HG03342 (cell line): ENCODE measurements at regions not wholly inside any gene's neighbourhood (a gene's known extent, or its start where the extent isn't known, plus 50 kb on each side); places are given as distances from the start of the nearest gene placed in this dataset.

ENCODE experiments used
- ATAC-seq: cut with Tn5 transposase; IDR thresholded peaks from one replicate; pipeline ENCODE4 v1.9.1; 2021; ENCODE audit warnings: mild to moderate bottlenecking, moderate library complexity; ENCODE audit not compliant: unreplicated experiment

DNA sequence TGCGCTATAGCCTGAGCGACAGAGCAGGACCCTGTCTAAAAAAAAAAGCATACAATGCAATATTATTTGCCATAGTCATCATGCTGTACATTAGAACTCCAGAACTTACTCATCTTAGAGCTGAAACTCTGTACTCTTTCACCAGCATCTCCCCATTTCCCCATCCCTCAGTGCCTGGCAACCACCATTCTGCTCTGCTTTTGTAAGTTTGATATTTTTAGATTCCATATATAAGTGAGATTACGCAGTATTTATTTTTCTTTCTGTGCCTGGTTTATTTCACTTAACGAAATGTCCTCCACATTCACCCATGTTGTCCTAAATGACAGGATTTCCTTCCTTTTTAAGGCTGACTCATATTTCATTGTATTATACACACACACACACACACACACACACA lies 121.8 kb downstream of the BBS10 start:
- no peak for ATAC-seq

DNA sequence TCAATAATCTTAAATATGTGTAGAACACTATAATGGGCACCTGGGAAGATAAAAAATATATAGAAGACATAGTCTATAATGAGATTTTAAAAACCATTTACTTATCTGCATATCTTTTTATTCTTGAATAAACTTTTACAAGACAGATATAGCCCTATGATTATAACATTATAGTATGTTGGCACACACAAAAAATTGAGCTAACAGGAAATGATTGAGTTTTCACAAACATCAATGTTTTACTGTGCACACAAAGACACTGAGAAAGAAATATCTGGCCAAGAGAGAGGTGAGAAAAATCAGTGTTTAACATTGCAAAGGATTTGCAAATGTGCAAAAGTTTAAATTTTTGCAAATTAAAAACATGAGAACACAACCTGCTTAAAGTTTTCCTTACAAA lies 124.3 kb downstream of the BBS10 start:
- no peak for ATAC-seq

DNA sequence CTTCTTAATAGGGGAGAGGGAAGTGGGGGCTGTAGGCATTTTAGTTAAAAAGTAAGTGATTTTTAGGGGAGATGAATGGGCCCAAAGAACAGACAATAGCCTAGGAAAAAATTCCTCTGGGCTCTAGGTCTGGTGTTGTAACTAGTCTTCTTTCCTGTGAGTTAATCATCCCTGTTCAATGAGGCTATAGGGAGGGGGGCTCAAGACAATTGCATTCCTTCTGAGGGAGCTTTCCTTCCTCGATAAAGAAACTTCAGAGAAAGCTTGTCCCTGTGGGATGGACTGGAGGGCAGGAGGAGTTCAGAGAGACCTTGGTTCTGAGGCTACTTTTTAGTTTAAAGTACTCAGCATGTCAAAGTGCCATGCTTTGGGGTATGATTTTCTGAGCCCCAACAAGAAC lies 127.2 kb downstream of the BBS10 start:
- ATAC-seq: no peak

DNA sequence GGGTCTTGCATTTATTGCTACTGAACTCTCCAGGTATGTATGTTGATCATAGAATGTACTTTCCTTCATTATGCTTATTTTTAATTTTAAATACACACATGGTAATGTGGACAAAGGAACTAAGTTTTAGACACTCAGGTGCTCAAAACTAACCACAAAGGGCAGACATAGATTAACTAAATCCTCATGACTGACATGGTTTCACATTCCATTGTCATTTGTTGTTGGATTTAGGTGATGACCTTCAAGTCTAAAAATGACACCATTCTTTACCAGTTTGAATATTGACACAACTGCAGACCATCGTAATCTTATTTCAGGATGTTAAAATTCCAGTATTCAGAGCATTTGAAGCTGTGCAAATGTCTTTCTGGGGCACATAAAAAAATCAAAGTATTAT lies 128.4 kb downstream of the BBS10 start:
- ATAC-seq: no peak

DNA sequence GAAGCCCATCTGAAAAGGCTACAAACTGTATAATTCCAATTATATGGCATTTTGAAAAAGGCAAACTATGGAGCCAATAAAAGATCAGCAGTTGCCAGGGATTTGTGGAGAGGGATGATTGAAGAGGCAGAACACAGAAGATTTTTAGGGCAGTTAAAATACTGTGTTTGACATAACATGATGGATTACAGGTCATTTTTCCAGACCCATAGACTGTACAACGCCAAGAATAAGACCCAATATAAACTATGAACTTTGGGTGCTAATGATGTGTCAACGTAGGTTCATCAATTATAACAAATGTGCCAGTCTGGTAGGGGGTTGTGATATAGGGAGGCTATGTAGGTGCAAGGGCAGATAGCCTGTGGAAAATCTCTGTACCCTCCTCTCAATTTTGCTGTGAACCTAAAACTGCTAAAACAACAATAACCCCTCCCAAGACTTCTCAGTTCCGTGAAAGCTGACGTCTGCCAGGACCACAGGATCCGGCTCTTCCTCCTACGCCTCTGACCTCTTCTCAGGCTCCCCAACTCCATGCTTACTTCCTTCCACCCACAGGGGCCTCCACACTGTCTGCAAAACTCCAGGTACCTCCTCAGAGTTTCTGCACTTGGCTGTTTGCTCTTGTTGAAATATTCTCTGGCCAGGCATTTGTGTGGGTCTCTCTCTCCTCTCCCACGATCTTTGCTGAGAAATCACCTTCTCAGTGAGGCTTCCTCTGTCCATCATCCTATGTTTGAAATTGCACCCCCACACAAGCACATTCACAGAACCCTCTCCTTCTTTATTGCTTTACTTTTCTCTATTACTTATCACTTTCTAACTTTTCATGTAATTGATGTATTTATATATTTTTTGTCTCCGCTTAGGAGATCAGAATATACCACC lies 131.4 kb downstream of the BBS10 start:
- no peak for ATAC-seq

DNA sequence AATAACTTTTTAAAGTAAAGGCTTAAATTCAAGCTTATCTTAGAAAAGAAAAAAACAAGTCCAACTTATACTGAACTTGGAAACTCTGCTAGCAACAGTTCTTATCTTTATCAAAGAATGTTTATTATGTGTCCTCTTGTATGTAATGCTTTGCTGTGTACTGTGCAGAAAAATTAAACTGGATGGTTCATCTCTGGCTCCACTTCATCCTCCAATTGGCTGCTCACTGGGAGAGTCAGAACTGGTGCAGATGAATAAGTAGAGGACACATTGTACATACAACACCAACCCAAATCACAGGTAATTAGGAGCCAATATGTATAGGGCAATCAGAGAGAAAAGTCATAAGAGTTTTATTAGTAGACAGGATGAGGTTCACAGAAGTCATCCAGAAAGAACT lies 123.6 kb upstream of the NAP1L1 start:
- no peak for ATAC-seq

DNA sequence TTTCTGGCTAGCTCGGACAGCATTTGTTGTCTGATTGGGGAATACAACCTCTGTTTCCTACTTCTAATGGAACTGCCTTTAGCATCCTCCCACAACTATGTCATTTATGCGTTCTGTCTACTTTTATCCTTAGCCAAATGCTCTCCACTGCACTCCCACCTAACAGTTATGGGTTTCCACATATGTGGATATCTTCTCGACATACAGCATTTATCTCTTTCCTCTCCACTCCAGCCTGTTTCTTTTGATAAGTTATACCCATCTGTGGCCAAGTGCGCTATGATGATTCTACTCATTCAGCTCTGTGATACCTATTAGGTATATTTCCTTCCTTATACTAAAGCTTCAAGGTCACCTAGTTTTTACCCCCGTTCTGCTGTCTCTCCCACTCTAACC lies 122.2 kb upstream of the NAP1L1 start:
- no peak for ATAC-seq

GRCh38 chr12:76206039-76206676 lies 121.7 kb upstream of the NAP1L1 start:
- no peak for ATAC-seq

DNA sequence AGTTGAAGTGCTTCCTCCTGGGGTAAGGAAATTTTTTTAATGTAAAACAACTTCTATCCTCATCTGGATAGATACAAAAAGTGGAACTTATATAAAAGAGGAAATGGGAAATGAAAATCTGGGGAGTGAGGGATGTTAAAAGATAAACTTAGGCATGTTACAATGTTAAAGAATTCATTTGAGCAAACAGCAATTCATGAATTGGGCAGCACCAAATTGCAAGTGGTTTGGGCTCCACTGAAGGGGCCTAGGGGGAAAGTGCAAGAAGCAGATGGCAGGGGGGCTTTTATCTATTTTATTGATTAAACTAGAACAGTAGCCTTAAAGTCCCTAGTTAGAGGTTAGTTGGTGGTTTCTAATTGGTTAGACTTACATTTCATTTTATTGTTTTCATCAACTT lies 118.1 kb upstream of the NAP1L1 start:
- ATAC-seq: no peak

DNA sequence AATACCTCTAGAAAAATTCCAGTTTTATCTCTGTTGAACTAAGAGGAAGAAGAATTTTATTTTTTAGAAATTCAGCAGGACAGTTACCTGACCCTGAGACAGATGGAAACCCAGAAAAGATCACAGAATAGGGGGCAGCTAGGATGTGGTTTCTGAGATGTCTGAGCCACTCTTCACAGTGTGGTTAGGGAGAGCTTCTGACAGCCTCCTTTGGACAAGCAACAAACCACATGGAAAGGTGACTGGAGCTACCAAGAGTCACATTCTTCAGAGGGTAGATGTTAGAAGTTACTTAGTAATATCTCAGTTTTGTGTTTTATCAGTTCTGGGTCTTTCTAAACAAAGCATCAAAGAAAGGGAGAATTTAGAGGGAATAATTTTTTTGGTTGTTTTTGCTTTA lies 117.3 kb upstream of the NAP1L1 start:
- no peak for ATAC-seq

DNA sequence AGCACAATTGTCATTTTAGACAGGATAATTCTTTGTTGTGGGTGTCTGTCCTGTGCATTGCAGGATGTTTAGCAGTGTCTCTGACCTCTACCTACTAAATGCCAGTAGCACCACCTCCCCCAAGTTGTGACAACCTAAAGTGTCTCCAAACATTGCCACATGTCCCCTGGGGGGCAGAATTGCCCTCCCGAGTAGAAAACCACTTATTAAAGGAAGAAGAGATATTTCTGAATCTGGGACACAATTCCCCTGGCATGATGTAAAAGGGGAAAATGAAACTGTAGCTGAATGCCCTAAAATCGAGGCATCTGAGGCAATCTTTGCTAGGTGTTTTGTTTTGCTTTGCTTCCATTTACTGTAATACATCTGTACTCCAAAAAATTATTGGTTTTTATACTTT lies 116.8 kb upstream of the NAP1L1 start:
- ATAC-seq: no peak

GRCh38 chr12:76199808-76200207 lies 115.3 kb upstream of the NAP1L1 start:
- no peak for ATAC-seq

GRCh38 chr12:76198839-76199238 lies 114.4 kb upstream of the NAP1L1 start:
- no peak for ATAC-seq

GRCh38 chr12:76197283-76197682 lies 112.8 kb upstream of the NAP1L1 start:
- ATAC-seq: no peak

- ATAC-seq: no peak
These were observed 111.4 kb upstream of the NAP1L1 start for GRCh38 chr12:76195920-76196319.

DNA sequence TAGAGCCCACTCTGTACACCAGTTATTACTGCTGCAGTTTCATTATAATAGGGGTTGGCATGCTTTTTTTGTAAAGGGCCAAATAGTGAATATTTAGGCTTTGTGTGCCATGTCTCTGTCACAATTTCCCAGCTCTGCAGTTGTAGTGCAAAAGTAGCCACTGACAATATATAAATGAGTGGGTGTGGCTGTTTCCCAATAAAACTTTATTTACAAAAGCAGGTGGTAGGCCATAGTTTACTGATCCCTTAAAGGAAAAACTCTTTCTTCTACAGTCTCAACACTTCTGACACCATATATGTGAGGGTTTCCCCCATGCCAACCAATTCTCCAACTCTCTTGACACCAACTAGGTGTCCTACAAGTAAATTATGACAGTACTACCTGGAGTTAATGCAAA lies 110.2 kb upstream of the NAP1L1 start:
- ATAC-seq: no peak

GRCh38 chr12:76193961-76194360 lies 109.5 kb upstream of the NAP1L1 start:
- no peak for ATAC-seq

- no peak for ATAC-seq
These were observed 107.9 kb upstream of the NAP1L1 start for GRCh38 chr12:76192416-76192815.

DNA sequence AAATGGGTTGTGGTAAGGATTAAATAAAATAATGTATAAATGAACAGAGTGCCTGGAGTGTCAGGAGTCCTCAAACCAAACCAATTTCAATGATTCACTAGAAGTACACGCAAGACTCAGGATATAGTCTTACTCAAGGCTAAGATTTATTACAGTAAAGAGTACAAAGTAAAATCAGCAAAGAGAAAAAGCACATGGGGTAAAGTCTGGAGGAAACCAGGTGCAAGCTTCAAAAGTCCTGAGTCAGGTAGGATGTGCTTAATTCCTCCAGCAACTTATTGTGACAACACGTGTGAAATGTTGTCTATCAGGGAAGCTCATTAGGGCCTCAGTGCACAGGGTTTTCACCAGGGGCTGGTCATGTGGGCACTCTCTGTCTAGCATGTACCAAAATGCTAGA lies 105.8 kb upstream of the NAP1L1 start:
- ATAC-seq: no peak

- ATAC-seq: no peak
These were observed 105.4 kb upstream of the NAP1L1 start for GRCh38 chr12:76189851-76190250.

DNA sequence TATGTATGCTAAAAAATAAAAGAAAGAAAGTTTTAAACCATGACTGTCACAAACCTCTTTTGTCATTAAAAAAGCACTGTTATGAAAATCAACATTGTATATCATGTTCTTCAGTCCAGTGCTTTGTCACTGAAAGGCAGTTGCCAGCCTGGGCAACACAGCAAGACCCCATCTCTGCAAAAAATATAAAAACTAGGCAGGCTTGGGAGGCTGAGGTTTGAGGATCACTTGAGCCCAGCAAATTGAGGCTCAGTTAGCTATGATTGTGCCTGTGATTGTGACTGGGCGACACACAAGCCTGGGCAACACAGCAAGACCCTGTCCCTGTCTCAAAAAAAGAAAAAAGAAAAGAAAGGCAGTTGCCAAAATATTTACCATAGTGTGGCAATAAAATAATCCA lies 102.7 kb upstream of the NAP1L1 start:
- ATAC-seq: no peak

DNA sequence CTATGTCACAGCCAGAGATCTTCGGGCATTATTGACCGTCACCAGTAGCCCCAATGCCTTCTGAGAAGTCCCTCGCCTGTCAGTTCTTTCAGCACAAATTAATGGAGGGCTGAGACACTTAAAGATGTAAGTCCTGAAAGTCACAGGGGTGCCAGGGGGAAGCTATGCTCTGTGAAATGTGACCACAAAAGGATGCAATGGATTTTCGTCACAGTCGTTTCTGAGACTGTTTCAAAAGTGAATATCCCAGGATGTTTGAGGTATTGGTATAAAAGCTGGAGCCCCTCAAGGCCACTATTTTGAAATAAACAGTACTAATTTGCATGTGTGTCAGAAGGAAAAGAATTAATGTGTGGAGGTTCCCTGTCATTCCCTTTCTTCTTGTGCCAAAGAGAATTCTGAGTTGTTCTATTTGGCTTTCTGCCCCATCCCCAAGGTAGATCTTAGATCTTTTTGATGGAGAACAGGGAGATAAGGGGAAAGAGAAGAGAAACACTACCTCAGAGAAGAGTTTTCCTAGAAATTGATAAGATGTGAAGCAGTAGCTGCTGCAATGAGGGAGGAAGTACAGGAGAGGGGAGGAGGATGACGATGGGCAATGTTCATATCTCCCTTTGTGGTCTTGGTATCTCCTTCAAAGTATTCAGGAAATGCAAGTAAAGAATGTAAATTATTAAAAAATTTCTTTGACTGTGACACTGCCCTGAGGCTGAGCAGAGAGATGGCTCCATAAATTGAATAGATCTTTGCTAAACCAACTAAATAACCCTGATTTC lies 101.8 kb upstream of the NAP1L1 start:
- ATAC-seq: no peak
